Psoas muscle (tissue), 7 donors: ENCODE measurements at regions not wholly inside any gene's neighbourhood (a gene's known extent, or its start where the extent isn't known, plus 50 kb on each side); places are given as distances from the start of the nearest gene placed in this dataset.

ENCODE experiments used
- ATAC-seq, 4 donors: fragments of 200-7000 bp; cut with Tn5 transposase; one replicate each; pipeline ENCODE4 v1.9.1; 2020; ENCODE audit warnings: moderate library complexity in 3 of 4, mild to moderate bottlenecking in 2 of 4
- DNase-seq, 2 donors: peaks; one replicate each; pipeline ENCODE4 v3.0.0-alpha.2; 2020
- H3K27ac ChIP-seq: fragments of 200-600 bp; one replicate; pipeline ENCODE4 v1.8.0; 2022
- H3K27me3 ChIP-seq, 3 donors: fragments of 200-600 bp in 1 of 3; one replicate each; pipeline versions ENCODE4 v1.6.1 to v1.8.0; 2013 to 2022; ENCODE audit warnings: low read length in 2 of 3, mild to moderate bottlenecking in 2 of 3, moderate library complexity in 1 of 3; ENCODE audit not compliant: insufficient read depth in 3 of 3
- H3K36me3 ChIP-seq, 2 donors: fragments of 200-600 bp in 1 of 2; one replicate each; pipeline versions ENCODE4 v1.6.1 to v1.8.0; 2013 to 2022; ENCODE audit warnings: low read depth in 1 of 2, mild to moderate bottlenecking in 1 of 2, moderate library complexity in 1 of 2; ENCODE audit not compliant: insufficient read depth in 1 of 2
- H3K4me1 ChIP-seq: fragments of 200-600 bp; one replicate; pipeline ENCODE4 v1.8.0; 2022
- H3K4me3 ChIP-seq: fragments of 200-600 bp; one replicate; pipeline ENCODE4 v1.8.0; 2022; ENCODE audit warnings: mild to moderate bottlenecking
- H3K9me3 ChIP-seq: fragments of 200-600 bp; one replicate; pipeline ENCODE4 v1.8.0; 2022
- CTCF ChIP-seq: fragments of 200-600 bp; IDR thresholded peaks from one replicate; pipeline ENCODE4 v1.8.0; 2022; ENCODE audit warnings: antibody characterized with exemption
- WGBS, 3 donors: extraction: QIAGEN DNeasy Blood & Tissue Kit; methylation state at CpG; one replicate each; pipeline versions ENCODE4 v1.1.6 to v1.1.7; 2013; 5-methylcytosine and 5-hydroxymethylcytosine counted together
- intact Hi-C, 2 donors: fragments of 100-400 bp; cut with DNase I; formaldehyde crosslinking; loops; one replicate each; pipeline versions ENCODE4 v1.11.0 to v1.14.2; 2022
- donor health status: healthy with polysubstance abuse.
- donor health status: DM: no; HTN: no; CAD: no; lungs with moderate emphysema.
- donor health status: Bipolar disorder and iron deficiency.
- donor health status: healthy.
- donor health status: DM: yes; HTN: yes; CAD: no.
- donor health status: DM: no; HTN: no; CAD: no.
- donor health status: DM: yes; HTN: yes; CAD: no.

- 64 to 73% (median 68%) methylated on average over 12 of the region's 12 CpGs for WGBS, 3 donors
- ATAC-seq, result peak in 1 of 4 donors; percentile 46
- Histone ChIP-seq H3K27me3 (peaks cover 0 to 17% (median 2%) of the 10 kb centered on the region in 3 donors), H3K9me3 (no peaks in the 10 kb centered on the region), H3K4me1 (no peaks in the 10 kb centered on the region), H3K36me3 (no peaks in the 10 kb centered on the region), H3K27ac (no peak overlapping the region), H3K4me3 (no peak overlapping the region)
- intact Hi-C loops, result no loop called here
- no peak for DNase-seq
- TF ChIP-seq CTCF, result no peak
Measured at GRCh38 chr5:6158974-6159831, 219.1 kb downstream of the MED10 start.

GRCh38 chr5:6154216-6154615 lies 224.1 kb downstream of the MED10 start:
- H3K27me3 ChIP-seq, result no peaks in the 10 kb centered on the region
- H3K9me3 ChIP-seq, result no peaks in the 10 kb centered on the region
- intact Hi-C loops, result no loop called here
- WGBS, 3 donors, result 65 to 69% (median 65%) methylated on average over 7 of the region's 7 CpGs
- no peaks in the 10 kb centered on the region for H3K4me1 ChIP-seq
- TF ChIP-seq CTCF, result no peak
- no peak overlapping the region for H3K4me3 ChIP-seq
- no peak for DNase-seq
- H3K36me3 ChIP-seq, result no peaks in the 10 kb centered on the region
- ATAC-seq, result no peak
- no peak overlapping the region for H3K27ac ChIP-seq

GRCh38 chr5:6146271-6146670 lies 232.1 kb downstream of the MED10 start:
- ATAC-seq (no peak), DNase-seq (no peak)
- intact Hi-C loops, result no loop called here
- TF ChIP-seq CTCF, result no peak
- Histone ChIP-seq H3K4me3 (no peak overlapping the region), H3K36me3 (no peaks in the 10 kb centered on the region), H3K4me1 (no peaks in the 10 kb centered on the region), H3K27ac (no peak overlapping the region), H3K9me3 (no peaks in the 10 kb centered on the region), H3K27me3 (peaks cover 0 to 5% (median 0%) of the 10 kb centered on the region in 3 donors)
- WGBS, 3 donors, result 69 to 80% (median 76%) methylated on average over 2 of the region's 2 CpGs

- WGBS, 3 donors, result 80 to 87% (median 82%) methylated on average over 4 of the region's 4 CpGs
- ATAC-seq (no peak), DNase-seq (no peak)
- H3K27me3 ChIP-seq, result peaks cover 0 to 5% (median 0%) of the 10 kb centered on the region in 3 donors
- H3K9me3 ChIP-seq, result no peaks in the 10 kb centered on the region
- intact Hi-C loops, result no loop called here
- H3K4me1 ChIP-seq, result no peaks in the 10 kb centered on the region
- H3K4me3 ChIP-seq, result no peak overlapping the region
- TF ChIP-seq CTCF, result no peak
- H3K27ac ChIP-seq, result no peak overlapping the region
- no peaks in the 10 kb centered on the region for H3K36me3 ChIP-seq
Measured at GRCh38 chr5:6145616-6146237, 232.6 kb downstream of the MED10 start.
